8988T (cell line): ENCODE measurements at regions not wholly inside any gene's neighbourhood (a gene's known extent, or its start where the extent isn't known, plus 50 kb on each side); places are given as distances from the start of the nearest gene placed in this dataset.

Experiments
- DNase-seq: peaks from one replicate; pipeline ENCODE4 v3.0.0; 2011

DNA sequence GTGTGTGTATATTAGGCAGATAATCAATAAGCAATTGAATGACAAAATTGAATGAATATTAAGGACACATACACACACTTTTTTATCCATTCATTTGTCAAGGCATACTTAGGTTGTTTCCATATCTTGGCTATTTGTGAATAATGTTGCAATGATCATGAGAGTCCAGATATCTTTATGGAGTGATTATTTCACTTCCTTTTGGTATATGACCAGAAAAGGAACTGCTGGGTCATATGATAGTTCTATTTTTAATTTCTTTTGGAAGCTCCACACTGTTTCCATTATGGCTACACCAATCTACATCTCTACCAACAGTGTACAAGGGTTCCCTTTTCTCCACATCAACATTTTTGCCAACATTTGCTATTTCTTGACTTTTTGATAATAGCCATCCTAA, 137.7 kb upstream of the PAPPA start:
- no peak for DNase-seq

DNA sequence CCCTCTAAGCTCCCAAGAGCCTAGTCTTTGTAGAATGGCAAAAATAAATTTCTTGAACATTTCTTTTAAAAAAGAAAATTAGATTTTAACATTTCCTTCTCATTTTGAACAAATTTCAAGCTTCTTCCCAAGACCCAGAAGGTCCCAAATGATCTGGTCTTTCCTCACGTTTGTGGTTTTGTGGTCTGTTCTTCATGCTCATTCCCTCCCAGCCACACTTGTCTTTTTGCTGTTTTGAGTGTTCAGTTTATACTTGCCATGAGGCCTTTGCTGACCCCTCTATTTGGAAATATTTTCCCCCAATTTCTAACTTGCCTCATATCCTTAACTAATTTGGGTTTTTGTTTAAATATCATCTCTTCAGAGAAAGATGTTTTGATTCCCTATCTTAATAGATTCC, 133.4 kb upstream of the PAPPA start:
- no peak for DNase-seq

GRCh38 chr9:116020801-116021200, 132.8 kb upstream of the PAPPA start:
- no peak for DNase-seq

DNA sequence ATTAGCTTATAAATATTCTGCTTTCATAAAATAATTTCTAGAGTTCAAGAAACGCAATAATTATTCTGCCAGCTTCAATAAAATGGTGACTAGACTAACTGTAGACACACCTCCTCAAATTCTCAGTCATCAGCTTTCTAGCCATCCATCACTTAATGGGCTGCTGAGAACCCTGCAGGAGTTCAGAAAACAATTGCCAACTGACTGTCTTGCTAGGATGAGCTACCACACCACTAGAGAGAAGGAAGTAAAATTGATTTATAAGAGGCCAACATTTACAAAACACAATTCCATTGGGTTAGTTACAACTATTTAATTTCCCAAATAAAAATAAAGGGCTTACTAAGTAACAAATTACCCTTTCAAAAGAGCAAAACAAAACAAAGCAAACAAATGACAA, 126.5 kb upstream of the PAPPA start:
- no peak for DNase-seq

DNA sequence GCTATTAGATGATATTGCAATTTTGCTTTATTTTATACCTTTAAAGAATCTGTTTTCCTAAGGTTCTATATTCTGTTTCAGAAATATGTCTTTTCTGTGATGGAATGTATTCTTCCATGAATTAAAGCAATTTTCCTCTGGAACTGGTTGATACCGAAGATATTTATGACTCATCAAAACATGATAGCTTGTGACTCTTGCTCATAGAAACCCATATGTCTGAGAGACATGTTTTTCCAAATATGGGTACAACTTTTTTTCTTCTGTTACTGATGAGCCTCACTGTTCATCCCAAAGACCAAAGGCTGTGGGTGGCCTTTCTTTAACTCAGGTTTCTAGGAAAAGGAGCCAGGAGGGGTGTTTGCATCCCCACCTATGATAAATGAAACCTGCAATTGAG, 126.1 kb upstream of the PAPPA start:
- DNase-seq = no peak

- DNase-seq = no peak
These were observed 125.6 kb upstream of the PAPPA start for GRCh38 chr9:116027951-116028350.

DNA sequence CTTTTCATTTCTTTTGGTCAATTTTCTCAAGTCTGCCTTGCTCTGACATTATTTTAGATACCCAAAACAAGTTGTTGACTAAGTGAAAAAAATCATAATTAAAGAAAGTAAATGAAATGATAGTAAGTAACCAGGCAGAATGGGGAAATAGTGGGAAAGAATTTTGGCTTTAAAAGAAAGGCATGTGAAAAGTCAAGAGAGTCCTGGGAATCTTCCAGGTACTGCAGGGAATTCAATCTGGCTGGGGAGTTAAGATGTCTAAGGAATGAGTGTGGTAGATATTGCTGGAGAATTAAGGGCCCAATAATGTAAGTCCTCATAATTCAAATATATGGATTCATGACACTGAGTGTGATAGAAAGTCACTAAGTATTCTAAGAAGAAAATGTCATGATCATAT, 123.1 kb upstream of the PAPPA start:
- no peak for DNase-seq

DNA sequence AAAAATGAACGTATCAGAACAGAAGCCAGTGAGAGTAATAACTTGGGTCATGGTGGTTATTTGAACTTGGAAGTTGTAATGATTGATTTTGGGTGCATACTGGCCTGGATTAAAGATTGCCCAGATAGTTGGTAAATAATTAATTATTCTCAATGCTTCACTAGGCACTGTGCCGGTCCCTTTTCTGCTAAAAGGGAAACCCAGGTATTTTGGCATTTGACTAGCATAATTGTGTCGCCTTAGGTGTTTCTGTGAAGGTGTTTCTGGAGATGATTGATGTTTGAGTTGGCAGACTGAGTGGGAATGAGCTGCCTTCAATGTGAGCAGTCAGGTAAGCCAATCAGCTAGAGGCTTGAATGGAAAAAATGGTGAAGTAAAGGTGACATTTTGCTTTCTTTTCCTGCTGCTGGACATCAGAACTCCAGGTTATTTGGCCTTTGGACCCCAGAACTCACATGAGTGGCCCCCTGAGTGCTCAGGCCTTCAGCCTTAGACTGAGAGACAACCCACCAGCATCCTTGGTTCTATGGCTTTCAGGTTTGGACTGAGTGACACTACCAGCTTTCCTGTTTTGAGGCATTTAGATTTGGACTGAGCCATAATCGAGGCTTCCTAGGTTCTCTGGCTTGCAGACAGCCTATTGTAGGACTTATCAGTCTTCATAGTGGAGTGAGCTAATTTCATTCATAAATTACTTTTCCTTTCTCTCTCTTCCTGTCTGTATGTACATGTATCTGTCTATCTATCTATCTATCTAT, 120.7 kb upstream of the PAPPA start:
- no peak for DNase-seq

DNA sequence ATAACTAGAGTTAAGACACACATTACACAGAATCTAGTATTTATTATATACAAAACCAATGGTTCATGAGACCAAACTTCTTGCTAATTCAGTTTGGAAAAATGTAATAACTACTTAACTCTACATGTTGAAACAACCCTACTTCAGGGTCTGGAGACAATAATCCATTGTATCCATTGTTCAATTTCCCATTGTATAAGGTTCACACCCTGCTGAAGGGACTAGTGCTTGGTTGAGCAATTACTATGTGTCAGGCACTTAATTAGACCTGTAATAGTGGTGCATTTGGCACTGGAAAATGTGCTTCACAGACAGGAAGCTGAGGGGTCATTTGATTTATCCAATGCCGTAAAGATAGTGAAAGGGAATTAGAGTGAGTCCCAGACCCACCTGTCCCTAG, 114.3 kb upstream of the PAPPA start:
- DNase-seq = no peak

GRCh38 chr9:116039893-116040292, 113.7 kb upstream of the PAPPA start:
- DNase-seq = no peak

DNA sequence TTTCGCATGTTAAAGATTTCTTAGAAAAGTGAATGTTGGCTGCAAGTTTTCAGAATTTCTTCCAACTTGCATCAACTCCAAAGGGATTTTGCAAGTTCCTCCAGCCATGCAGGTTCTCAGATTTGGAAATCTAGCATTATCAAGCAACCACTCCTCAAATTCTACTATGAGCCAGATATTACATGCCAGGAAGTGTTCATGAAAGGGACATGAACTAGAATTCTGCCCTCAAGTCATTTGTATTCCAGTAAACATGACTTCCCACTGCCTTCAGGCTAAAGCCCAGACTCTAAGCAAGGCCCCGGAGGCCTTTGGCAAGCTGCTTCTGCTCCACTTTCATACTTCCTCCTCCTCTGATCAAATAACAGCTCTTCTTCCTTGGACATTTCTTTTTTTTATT, 111.3 kb upstream of the PAPPA start:
- no peak for DNase-seq

GRCh38 chr9:116045083-116045482, 108.5 kb upstream of the PAPPA start:
- DNase-seq = no peak

GRCh38 chr9:116048081-116048480, 105.5 kb upstream of the PAPPA start:
- no peak for DNase-seq

GRCh38 chr9:116049456-116049855, 104.1 kb upstream of the PAPPA start:
- DNase-seq = no peak

DNA sequence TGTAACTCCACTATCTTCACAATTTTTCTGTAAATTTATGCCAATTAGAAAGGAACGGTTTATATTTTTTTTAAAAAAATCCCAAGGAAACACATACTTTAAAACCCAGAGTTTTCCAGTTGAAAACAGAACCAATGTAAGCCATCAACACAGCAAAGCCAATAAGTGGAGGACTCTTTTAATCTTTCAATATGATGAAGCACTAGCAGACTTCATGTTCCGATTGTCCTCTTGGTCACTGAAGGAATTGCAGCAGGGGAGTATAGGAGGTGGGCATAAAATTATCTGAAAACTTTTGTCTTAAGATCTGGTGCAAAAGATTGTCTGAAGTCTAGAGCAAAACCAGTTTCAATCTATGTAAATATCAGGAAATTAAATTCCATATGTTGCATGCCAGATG, 102.1 kb upstream of the PAPPA start:
- no peak for DNase-seq

DNA sequence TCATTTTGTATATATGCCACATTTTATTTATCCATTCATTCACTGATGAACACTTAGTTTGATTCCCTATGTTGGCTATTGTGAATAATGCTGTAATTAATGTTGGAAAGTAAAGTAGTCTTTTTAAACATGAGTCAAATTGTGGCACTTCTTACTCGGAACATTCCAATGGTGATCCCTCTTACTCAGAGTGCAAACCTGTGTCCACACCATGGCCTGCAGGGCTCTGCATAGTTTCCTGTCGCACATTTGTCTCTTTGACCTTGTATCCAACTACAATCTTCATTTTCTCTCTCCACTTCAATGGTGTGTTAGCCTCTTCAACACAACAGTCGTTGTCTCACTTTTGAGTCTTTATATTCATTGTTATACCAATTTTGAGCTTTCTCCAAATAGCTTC, 98.1 kb upstream of the PAPPA start:
- no peak for DNase-seq

GRCh38 chr9:116057371-116057770, 96.2 kb upstream of the PAPPA start:
- no peak for DNase-seq

GRCh38 chr9:116058421-116058820, 95.2 kb upstream of the PAPPA start:
- DNase-seq = no peak

- DNase-seq = no peak
These were observed 94.1 kb upstream of the PAPPA start for GRCh38 chr9:116059466-116059865.

DNA sequence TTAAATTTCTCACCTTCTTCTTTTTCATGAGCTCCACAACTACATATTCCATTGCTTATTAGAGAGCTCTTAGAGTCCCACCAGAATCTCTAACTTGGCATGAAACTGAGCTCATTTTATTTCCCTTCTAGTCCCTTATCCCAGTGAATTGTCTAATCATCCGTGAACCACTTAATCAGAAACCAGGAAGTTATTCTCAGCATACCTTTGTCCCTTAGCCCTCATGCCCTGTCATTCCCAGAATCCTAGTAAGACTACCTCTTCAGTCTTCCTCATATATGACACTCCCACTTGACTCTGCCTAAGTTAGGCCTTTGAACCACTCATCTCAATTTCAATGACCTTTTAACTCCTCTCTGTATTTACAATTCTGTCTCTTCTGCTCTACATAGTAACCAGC, 93.0 kb upstream of the PAPPA start:
- DNase-seq = no peak

DNA sequence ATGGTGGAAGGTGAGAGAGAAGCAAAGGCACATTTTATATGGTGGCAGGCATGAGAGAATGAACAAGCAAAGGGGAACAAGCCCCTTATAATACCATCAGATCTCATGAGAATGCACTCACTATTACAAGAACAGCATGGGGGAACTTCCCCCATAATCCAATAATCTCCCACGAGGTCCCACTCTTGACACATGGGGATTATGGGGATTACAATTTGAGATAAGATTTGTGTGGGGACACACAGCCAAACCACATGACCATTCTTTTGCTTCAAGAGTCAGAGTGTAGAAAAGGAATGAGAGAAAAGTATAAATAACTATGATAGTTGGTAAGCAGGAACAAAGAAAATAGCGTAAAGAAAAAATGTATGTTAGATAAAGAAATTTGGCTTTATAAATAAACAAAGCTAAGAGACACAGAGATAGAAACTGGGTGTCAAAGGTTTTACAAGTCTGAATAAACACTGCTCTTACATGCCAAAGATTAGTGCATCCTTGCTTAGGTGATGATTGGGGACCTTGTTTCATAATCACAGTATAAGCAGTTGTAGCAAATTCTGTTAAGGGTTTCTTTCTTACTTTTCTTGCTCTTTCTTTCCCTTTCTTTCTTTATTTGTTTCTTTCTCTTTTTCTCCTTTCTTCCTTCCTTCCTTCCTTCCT, 91.9 kb upstream of the PAPPA start:
- no peak for DNase-seq

DNA sequence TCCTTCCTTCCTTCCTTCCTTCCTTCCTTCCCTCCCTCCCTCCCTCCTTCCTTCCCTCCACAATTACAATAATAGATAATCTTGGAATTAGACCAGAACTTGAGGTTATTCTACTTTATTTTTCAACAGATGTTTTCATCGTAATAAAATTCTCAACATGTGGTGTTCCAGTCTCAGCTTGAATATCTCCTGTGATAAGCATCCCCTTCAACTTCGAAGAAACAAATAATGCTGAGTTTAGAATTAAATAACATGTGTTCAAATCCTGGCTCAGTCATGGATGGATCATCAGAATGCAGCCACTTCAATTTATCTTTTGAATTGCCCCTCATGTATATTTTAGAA, 91.4 kb upstream of the PAPPA start:
- no peak for DNase-seq

GRCh38 chr9:116064970-116065369, 88.6 kb upstream of the PAPPA start:
- DNase-seq = no peak

- DNase-seq = no peak
These were observed 87.4 kb upstream of the PAPPA start for GRCh38 chr9:116066221-116066620.

GRCh38 chr9:116067566-116067965, 86.0 kb upstream of the PAPPA start:
- no peak for DNase-seq
